ENCODE measurements at regions not wholly inside any gene's neighbourhood (a gene's known extent, or its start where the extent isn't known, plus 50 kb on each side); places are given as distances from the start of the nearest gene placed in this dataset.

DNA sequence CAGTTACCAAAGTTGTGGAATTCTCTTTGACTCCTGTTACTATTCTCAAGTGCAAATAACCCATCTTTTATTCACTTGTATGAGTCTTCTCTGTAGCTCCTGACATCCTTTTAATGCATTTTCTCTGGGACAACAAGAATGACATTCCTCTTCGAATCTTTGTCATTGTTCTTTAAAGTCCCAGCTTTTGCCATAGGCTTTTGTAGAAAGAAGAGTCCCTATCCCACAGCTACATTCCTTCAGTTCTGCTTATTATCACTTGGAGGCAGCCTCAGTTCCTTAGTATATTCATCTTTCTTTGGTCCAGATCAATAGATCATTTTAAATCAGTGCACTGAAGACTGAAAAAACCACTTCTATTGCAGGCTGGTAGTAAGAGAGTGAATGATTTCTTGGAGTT is 560.2 kb downstream of the DACH1 start:
- no peak overlapping the region for H3K4me3 Mint-ChIP-seq
- ChIA-PET CTCF (interaction anchor here (1.0 kb wide), 1 partner anchor 13 kb away, joined by 3 read pairs; no protein-coding TSS in a partner anchor), POLR2A (no interaction called here)
- no peak for TF ChIP-seq CTCF (IDR thresholded peaks at IDR 0.05)
- no peaks in the 10 kb centered on the region for H3K9me3 Mint-ChIP-seq
- H3K27me3 Mint-ChIP-seq = peaks cover 3% of the 10 kb centered on the region
- intact Hi-C loops (cut with micrococcal nuclease) = no loop called here
- H3K36me3 Mint-ChIP-seq (ENCODE audit: low read depth) = no peaks in the 10 kb centered on the region
- no peak overlapping the region for H3K27ac Mint-ChIP-seq
- H3K4me1 Mint-ChIP-seq (ENCODE audit: low read depth) = no peaks in the 10 kb centered on the region
- ATAC-seq (no peak), DNase-seq (no peak)

DNA sequence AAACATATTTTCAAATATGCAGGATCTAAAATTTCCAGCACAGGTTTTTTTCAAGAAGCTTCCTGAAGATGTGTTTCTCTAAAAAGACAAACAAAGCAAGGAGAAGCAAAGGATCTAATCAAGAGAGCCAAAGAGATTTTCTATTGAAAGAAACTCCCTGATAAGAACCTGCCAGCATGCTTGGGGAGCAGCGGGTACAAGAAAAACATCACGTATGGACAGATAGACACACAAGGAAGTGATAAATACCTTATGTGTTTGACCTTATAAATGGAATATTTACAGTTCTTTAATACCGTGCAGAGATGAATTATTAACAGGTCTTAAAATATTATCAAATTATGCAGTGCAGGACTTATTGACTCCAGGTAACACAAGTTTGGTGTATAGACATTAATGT is 562.1 kb downstream of the DACH1 start:
- ATAC-seq (no peak), DNase-seq (no peak)
- no peaks in the 10 kb centered on the region for H3K36me3 Mint-ChIP-seq (ENCODE audit: low read depth)
- no peak for TF ChIP-seq CTCF (IDR thresholded peaks at IDR 0.05)
- intact Hi-C loops (cut with micrococcal nuclease) = no loop called here
- H3K9me3 Mint-ChIP-seq = no peaks in the 10 kb centered on the region
- peaks cover 3% of the 10 kb centered on the region for H3K27me3 Mint-ChIP-seq
- CTCF ChIA-PET = no interaction called here
- H3K4me3 Mint-ChIP-seq = no peak overlapping the region
- POLR2A ChIA-PET = interaction anchor here (0.6 kb wide), 1 partner anchor 111 kb away, joined by 3 read pairs; no protein-coding TSS in a partner anchor
- no peaks in the 10 kb centered on the region for H3K4me1 Mint-ChIP-seq (ENCODE audit: low read depth)
- H3K27ac Mint-ChIP-seq = no peak overlapping the region

DNA sequence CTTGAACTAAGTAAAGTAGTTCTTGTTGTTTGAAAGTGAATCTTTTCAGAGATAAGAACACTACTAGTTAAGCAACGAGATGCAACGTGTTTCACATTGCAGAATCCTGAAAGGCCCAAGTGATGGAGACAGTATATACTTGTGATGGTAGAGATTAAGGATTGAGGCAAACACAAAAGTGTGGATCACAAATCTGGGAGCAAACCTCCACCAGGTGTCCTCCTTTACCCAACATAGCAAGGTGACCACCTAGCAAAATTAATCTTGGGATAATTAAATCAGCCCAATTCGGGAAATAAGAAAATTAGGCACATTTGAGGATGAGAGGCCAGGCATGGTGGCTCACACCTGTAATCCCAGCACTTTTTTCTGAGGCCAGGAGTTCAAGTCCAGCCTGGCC is 563.9 kb downstream of the DACH1 start:
- Mint-ChIP-seq H3K27ac (no peak overlapping the region), H3K4me1 (ENCODE audit: low read depth) (no peaks in the 10 kb centered on the region), H3K27me3 (peaks cover 6% of the 10 kb centered on the region), H3K36me3 (ENCODE audit: low read depth) (no peaks in the 10 kb centered on the region), H3K9me3 (no peaks in the 10 kb centered on the region), H3K4me3 (no peak overlapping the region)
- DNase-seq (no peak), ATAC-seq (no peak)
- intact Hi-C loops (cut with micrococcal nuclease) = no loop called here
- ChIA-PET CTCF (interaction anchor here (1.0 kb wide), 1 partner anchor 17 kb away, joined by 3 read pairs; no protein-coding TSS in a partner anchor), POLR2A (no interaction called here)
- TF ChIP-seq CTCF (IDR thresholded peaks at IDR 0.05) = no peak

DNA sequence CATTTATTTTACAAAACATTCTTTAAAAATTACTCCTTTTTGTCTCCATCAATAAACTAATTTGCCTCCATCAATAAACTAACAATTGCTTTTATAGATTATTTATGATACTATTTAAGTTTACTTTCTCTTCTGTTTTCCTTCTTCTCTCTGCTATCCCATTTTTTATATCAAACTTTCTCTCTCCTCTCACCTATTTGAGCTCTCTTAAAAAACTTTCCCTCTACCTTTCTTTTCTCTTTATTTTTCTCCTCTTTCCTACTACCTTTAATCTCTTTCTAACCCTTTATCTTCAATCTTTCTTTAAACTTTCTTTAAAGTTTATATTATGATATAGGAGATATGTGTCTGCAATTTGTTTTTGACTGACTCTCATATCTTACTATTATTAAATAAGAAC is 566.4 kb downstream of the DACH1 start:
- peaks cover 1% of the 10 kb centered on the region for H3K9me3 Mint-ChIP-seq
- CTCF ChIA-PET = no interaction called here

GRCh38 chr13:71291842-71292146 is 575.2 kb downstream of the DACH1 start:
- ChIA-PET POLR2A (no interaction called here), CTCF (interaction anchor here (1.8 kb wide), 1 partner anchor 28 kb away, joined by 4 read pairs; no protein-coding TSS in a partner anchor)
- ATAC-seq = no peak
- no peak overlapping the region for H3K4me3 Mint-ChIP-seq
- H3K27me3 Mint-ChIP-seq = no peaks in the 10 kb centered on the region
- peaks cover 6% of the 10 kb centered on the region for H3K9me3 Mint-ChIP-seq
- no peak for DNase-seq
- H3K4me1 Mint-ChIP-seq (ENCODE audit: low read depth) = peaks cover 20% of the 10 kb centered on the region
- intact Hi-C loops (cut with micrococcal nuclease) = no loop called here
- H3K36me3 Mint-ChIP-seq (ENCODE audit: low read depth) = peaks cover 1% of the 10 kb centered on the region
- H3K27ac Mint-ChIP-seq = peak overlapping the region; percentile 83
- TF ChIP-seq CTCF (IDR thresholded peaks at IDR 0.05) = no peak

More for the DNA sequence above, 566.4 kb downstream of the DACH1 start:
- Mint-ChIP-seq H3K27me3 (peaks cover 6% of the 10 kb centered on the region), H3K4me1 (ENCODE audit: low read depth) (no peaks in the 10 kb centered on the region), H3K27ac (no peak overlapping the region), H3K36me3 (ENCODE audit: low read depth) (no peaks in the 10 kb centered on the region), H3K4me3 (no peak overlapping the region)
- intact Hi-C loops (cut with micrococcal nuclease) = no loop called here
- ATAC-seq = no peak
- POLR2A ChIA-PET = no interaction called here
- TF ChIP-seq CTCF (IDR thresholded peaks at IDR 0.05) = no peak
- DNase-seq = no peak

Data from activated CD8-positive, alpha-beta T cell treated with anti-CD3 and anti-CD28 coated beads for 36 hours (primary cell).